GM18520 (cell line): ENCODE measurements at regions not wholly inside any gene's neighbourhood (a gene's known extent, or its start where the extent isn't known, plus 50 kb on each side); places are given as distances from the start of the nearest gene placed in this dataset.
"Not testable (repeated sequence)": the region's sequence is repeated elsewhere in the genome, so short reads cannot be mapped to it uniquely, and the experiment has no call there.

ENCODE experiments used
- ATAC-seq: cut with Tn5 transposase; IDR thresholded peaks from one replicate; pipeline ENCODE4 v1.9.1; 2021; ENCODE audit not compliant: unreplicated experiment

- no peak for ATAC-seq
These were observed 76.5 kb downstream of the ARL5B start for GRCh38 chr10:18735711-18736110.

GRCh38 chr10:18737236-18737635 lies 78.0 kb downstream of the ARL5B start:
- ATAC-seq: no peak

GRCh38 chr10:18737841-18738240 lies 78.6 kb downstream of the ARL5B start:
- no peak for ATAC-seq

- no peak for ATAC-seq
These were observed 79.6 kb downstream of the ARL5B start for GRCh38 chr10:18738835-18739234.

- ATAC-seq: no peak
These were observed 84.7 kb downstream of the ARL5B start for GRCh38 chr10:18743926-18744325.

GRCh38 chr10:18753312-18753895 lies 94.2 kb downstream of the ARL5B start:
- no peak for ATAC-seq

- peak; percentile 71 for ATAC-seq
These were observed 100.3 kb downstream of the ARL5B start for GRCh38 chr10:18759575-18759974.

GRCh38 chr10:18760836-18761235 lies 101.6 kb downstream of the ARL5B start:
- ATAC-seq: no peak

GRCh38 chr10:18767981-18768380 lies 108.8 kb downstream of the ARL5B start:
- ATAC-seq: no peak

- ATAC-seq: no peak
These were observed 113.9 kb downstream of the ARL5B start for GRCh38 chr10:18773180-18773579.

- no peak for ATAC-seq
These were observed 118.0 kb downstream of the ARL5B start for GRCh38 chr10:18777258-18777657.

GRCh38 chr10:18786478-18786877 lies 127.2 kb downstream of the ARL5B start:
- ATAC-seq: no peak

GRCh38 chr10:18793951-18794350 lies 134.7 kb downstream of the ARL5B start:
- no peak for ATAC-seq

GRCh38 chr10:18795549-18795948 lies 136.3 kb downstream of the ARL5B start:
- no peak for ATAC-seq

- no peak for ATAC-seq
These were observed 138.1 kb downstream of the ARL5B start for GRCh38 chr10:18797286-18797685.

- no peak for ATAC-seq
These were observed 162.9 kb downstream of the ARL5B start for GRCh38 chr10:18822156-18822555.

- ATAC-seq: no peak
These were observed 170.0 kb downstream of the ARL5B start for GRCh38 chr10:18829259-18829658.

- no peak for ATAC-seq
These were observed 171.0 kb downstream of the ARL5B start for GRCh38 chr10:18830277-18830676.

- not testable (repeated sequence) for ATAC-seq
These were observed 192.0 kb upstream of the MALRD1 start for GRCh38 chr10:18856623-18857022.

- ATAC-seq: no peak
These were observed 188.9 kb upstream of the MALRD1 start for GRCh38 chr10:18859659-18860058.

- ATAC-seq: no peak
These were observed 188.4 kb upstream of the MALRD1 start for GRCh38 chr10:18860186-18860585.

GRCh38 chr10:18860631-18861240 lies 187.9 kb upstream of the MALRD1 start:
- no peak for ATAC-seq

GRCh38 chr10:18861382-18861781 lies 187.2 kb upstream of the MALRD1 start:
- no peak for ATAC-seq
